ENCODE measurements at regions not wholly inside any gene's neighbourhood (a gene's known extent, or its start where the extent isn't known, plus 50 kb on each side); places are given as distances from the start of the nearest gene placed in this dataset.

- TF ChIP-seq ZSCAN31 (CRISPR knock-in tag; IDR thresholded peaks at IDR 0.05; ENCODE audit: low read depth) (0 out of 2 replicates have a peak, but pooled peaks have one; percentile 39), RNF2 (conservative IDR thresholded peaks at IDR 0.05; ENCODE audit: low read depth) (no peak), ZNF362 (CRISPR knock-in tag; IDR thresholded peaks at IDR 0.05; ENCODE audit: borderline replicate concordance) (no peak), PAX8 (CRISPR knock-in tag; IDR thresholded peaks at IDR 0.05; ENCODE audit: borderline replicate concordance) (no peak), NFAT5 (CRISPR knock-in tag; IDR thresholded peaks at IDR 0.05) (0 out of 2 replicates have a peak, but pooled peaks have one; percentile 49), JDP2 (CRISPR knock-in tag; IDR thresholded peaks at IDR 0.05; ENCODE audit: borderline replicate concordance) (peak; percentile 36; the same call in 1 of the 2 replicates), KAT8 (CRISPR knock-in tag; IDR thresholded peaks at IDR 0.05) (peak; percentile 52; the same call in 1 of the 2 replicates), RBM39 (IDR thresholded peaks at IDR 0.05; ENCODE audit: low read depth, low read length, poor library complexity, severe bottlenecking) (no peak), CHD2 (IDR thresholded peaks at IDR 0.05; ENCODE audit: low read depth, low read length) (no peak), AHR (CRISPR knock-in tag; IDR thresholded peaks at IDR 0.05) (0 out of 2 replicates have a peak, but pooled peaks have one; percentile 22), SIN3B (IDR thresholded peaks at IDR 0.05; ENCODE audit: low read length) (no peak), ZBTB1 (CRISPR knock-in tag; IDR thresholded peaks at IDR 0.05; ENCODE audit: borderline replicate concordance) (no peak), ATRX (CRISPR knock-in tag; IDR thresholded peaks at IDR 0.05; ENCODE audit: borderline replicate concordance) (no peak), ZNF510 (CRISPR knock-in tag; IDR thresholded peaks at IDR 0.05; ENCODE audit: low read depth) (no peak), HNRNPLL (IDR thresholded peaks at IDR 0.05; ENCODE audit: low read depth, low read length, poor library complexity, severe bottlenecking) (peak; percentile 81), NFYC (CRISPR knock-in tag; IDR thresholded peaks at IDR 0.05) (no peak), MAF1 (CRISPR knock-in tag; IDR thresholded peaks at IDR 0.05; ENCODE audit: borderline replicate concordance) (no peak), ZNF207 (IDR thresholded peaks at IDR 0.05; ENCODE audit: borderline replicate concordance) (no peak)
- TF ChIP-seq, protein P1, sequence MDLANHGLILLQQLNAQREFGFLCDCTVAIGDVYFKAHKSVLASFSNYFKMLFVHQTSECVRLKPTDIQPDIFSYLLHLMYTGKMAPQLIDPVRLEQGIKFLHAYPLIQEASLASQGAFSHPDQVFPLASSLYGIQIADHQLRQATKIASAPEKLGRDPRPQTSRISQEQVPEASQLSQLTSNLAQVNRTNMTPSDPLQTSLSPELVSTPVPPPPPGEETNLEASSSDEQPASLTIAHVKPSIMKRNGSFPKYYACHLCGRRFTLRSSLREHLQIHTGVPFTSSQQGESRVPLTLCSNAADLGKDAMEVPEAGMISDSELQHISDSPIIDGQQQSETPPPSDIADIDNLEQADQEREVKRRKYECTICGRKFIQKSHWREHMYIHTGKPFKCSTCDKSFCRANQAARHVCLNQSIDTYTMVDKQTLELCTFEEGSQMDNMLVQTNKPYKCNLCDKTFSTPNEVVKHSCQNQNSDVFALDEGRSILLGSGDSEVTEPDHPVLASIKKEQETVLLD (CRISPR knock-in tag; IDR thresholded peaks at IDR 0.05; ENCODE audit: low read depth), result 0 out of 2 replicates have a peak, but pooled peaks have one; percentile 49
Measured at GRCh38 chr3:27632431-27633223, 89.5 kb downstream of the EOMES start (continued).
